ENCODE measurements at regions not wholly inside any gene's neighbourhood (a gene's known extent, or its start where the extent isn't known, plus 50 kb on each side); places are given as distances from the start of the nearest gene placed in this dataset.

GRCh38 chr11:81787584-81788049 lies 946.0 kb downstream of the FAM181B start:
- peak; percentile 51; the same call in 1 of the 2 replicates for TF ChIP-seq CTCF (IDR thresholded peaks at IDR 0.05; ENCODE audit: low read length)
- no peak for TF ChIP-seq EZH2 (IDR thresholded peaks at IDR 0.05; ENCODE audit: borderline replicate concordance, low read length)

Data from OCI-LY1 (cell line).